Neural progenitor cell (in vitro differentiated cells): ENCODE measurements at regions not wholly inside any gene's neighbourhood (a gene's known extent, or its start where the extent isn't known, plus 50 kb on each side); places are given as distances from the start of the nearest gene placed in this dataset.
"Not testable (repeated sequence)": the region's sequence is repeated elsewhere in the genome, so short reads cannot be mapped to it uniquely, and the experiment has no call there.

Source experiments
- DNase-seq: peaks from one replicate; pipeline ENCODE4 v3.0.0-alpha.2; 2016; ENCODE audit warnings: low spot score
- H2AFZ ChIP-seq: fragments of 200-600 bp; sonication (generic); replicated peaks from 2 replicates; pipeline ENCODE4 v1.6.1; 2016; ENCODE audit warnings: antibody characterized with exemption
- H3F3A ChIP-seq: fragments of 200-600 bp; sonication (generic); 2 replicates; pipeline ENCODE4 v1.6.1; 2016; ENCODE audit warnings: antibody characterized with exemption, low read depth
- H3K27ac ChIP-seq: fragments of 200-600 bp; sonication (generic); 2 replicates; pipeline ENCODE4 v1.5.1; 2016; ENCODE audit warnings: mild to moderate bottlenecking
- H3K27me3 ChIP-seq: fragments of 200-600 bp; sonication (generic); 2 replicates; pipeline ENCODE4 v1.6.1; 2016; ENCODE audit warnings: mild to moderate bottlenecking, moderate library complexity
- H3K36me3 ChIP-seq: fragments of 200-600 bp; sonication (generic); 2 replicates; pipeline ENCODE4 v1.5.1; 2016
- H3K4me1 ChIP-seq: fragments of 200-600 bp; sonication (generic); 2 replicates; pipeline ENCODE4 v1.6.1; 2016; ENCODE audit warnings: mixed run types
- H3K4me2 ChIP-seq: fragments of 200-600 bp; sonication (generic); 2 replicates; pipeline ENCODE4 v1.6.1; 2016
- H3K4me3 ChIP-seq: fragments of 200-600 bp; sonication (generic); 2 replicates; pipeline ENCODE4 v1.5.1; 2016
- H3K79me2 ChIP-seq: fragments of 200-600 bp; sonication (generic); 2 replicates; pipeline ENCODE4 v1.6.1; 2016; ENCODE audit warnings: low read depth
- H3K9ac ChIP-seq: fragments of 200-600 bp; sonication (generic); 2 replicates; pipeline ENCODE4 v1.6.1; 2016
- H3K9me3 ChIP-seq: fragments of 200-600 bp; sonication (generic); 2 replicates; pipeline ENCODE4 v1.5.1; 2016; ENCODE audit warnings: low read depth
- H4K20me1 ChIP-seq: fragments of 200-600 bp; sonication (generic); 2 replicates; pipeline ENCODE4 v1.6.1; 2016; ENCODE audit warnings: low read depth
- H3K27ac Mint-ChIP-seq: 3 replicates; pipeline ENCODE4 v1.8.0; 2021; ENCODE audit warnings: mixed read lengths
- H3K27me3 Mint-ChIP-seq: 2 replicates; pipeline ENCODE4 v1.8.0; 2022; ENCODE audit warnings: low read depth, mild to moderate bottlenecking, inconsistent platforms, moderate library complexity, mixed read lengths; ENCODE audit not compliant: insufficient read depth
- H3K36me3 Mint-ChIP-seq: 3 replicates; pipeline ENCODE4 v1.8.0; 2021; ENCODE audit warnings: mixed read lengths
- H3K4me1 Mint-ChIP-seq: 3 replicates; pipeline ENCODE4 v1.8.0; 2021; ENCODE audit warnings: mixed read lengths
- H3K4me3 Mint-ChIP-seq: 3 replicates; pipeline ENCODE4 v1.8.0; 2021; ENCODE audit warnings: mild to moderate bottlenecking, moderate library complexity, mixed read lengths
- H3K9me3 Mint-ChIP-seq: 3 replicates; pipeline ENCODE4 v1.8.0; 2020; ENCODE audit warnings: mixed read lengths
- EZH2 ChIP-seq: fragments of 200-600 bp; sonication (generic); IDR thresholded peaks from 2 replicates; pipeline ENCODE4 v1.6.1; 2017; ENCODE audit warnings: antibody characterized with exemption, mild to moderate bottlenecking, moderate library complexity
- EZH2phosphoT487 ChIP-seq: fragments of 200-600 bp; sonication (generic); IDR thresholded peaks from 2 replicates; pipeline ENCODE4 v1.6.1; 2017; ENCODE audit warnings: antibody characterized with exemption
- TF ChIP-seq, protein P1 (sequence below): fragments of 200-600 bp; sonication (generic); IDR thresholded peaks from 2 replicates; pipeline ENCODE4 v1.5.1; 2017; ENCODE audit warnings: antibody characterized with exemption, mild to moderate bottlenecking

DNA sequence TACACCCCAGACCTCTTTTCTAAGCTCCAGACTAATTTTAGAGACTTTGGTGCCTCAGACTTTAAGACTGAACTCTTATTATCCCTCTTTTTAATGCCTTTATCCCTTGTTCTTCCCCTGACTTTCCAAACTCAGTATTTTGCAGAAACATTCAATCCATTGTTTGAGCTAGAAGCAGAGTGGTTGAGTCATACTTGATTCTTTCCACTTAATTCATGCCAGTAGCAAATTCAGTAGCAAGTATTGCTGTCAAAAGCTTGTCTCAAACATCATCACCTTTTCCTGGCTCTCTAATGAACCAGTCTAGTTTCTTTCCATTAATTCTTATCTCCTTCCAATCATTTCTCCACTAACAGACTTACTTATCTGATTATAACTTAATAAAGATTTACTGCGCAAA, 699.7 kb upstream of the ZNF804A start:
- H3F3A ChIP-seq, result no peaks in the 10 kb centered on the region
- TF ChIP-seq EZH2 (no peak), EZH2phosphoT487 (no peak)
- TF ChIP-seq, protein P1, sequence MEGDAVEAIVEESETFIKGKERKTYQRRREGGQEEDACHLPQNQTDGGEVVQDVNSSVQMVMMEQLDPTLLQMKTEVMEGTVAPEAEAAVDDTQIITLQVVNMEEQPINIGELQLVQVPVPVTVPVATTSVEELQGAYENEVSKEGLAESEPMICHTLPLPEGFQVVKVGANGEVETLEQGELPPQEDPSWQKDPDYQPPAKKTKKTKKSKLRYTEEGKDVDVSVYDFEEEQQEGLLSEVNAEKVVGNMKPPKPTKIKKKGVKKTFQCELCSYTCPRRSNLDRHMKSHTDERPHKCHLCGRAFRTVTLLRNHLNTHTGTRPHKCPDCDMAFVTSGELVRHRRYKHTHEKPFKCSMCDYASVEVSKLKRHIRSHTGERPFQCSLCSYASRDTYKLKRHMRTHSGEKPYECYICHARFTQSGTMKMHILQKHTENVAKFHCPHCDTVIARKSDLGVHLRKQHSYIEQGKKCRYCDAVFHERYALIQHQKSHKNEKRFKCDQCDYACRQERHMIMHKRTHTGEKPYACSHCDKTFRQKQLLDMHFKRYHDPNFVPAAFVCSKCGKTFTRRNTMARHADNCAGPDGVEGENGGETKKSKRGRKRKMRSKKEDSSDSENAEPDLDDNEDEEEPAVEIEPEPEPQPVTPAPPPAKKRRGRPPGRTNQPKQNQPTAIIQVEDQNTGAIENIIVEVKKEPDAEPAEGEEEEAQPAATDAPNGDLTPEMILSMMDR, result no peak
- no peaks in the 10 kb centered on the region for H3K9me3 ChIP-seq
- no peak overlapping the region for H3K4me2 ChIP-seq
- no peaks in the 10 kb centered on the region for H4K20me1 ChIP-seq
- Mint-ChIP-seq H3K27me3 (no peaks in the 10 kb centered on the region), H3K4me1 (peaks cover 9% of the 10 kb centered on the region), H3K27ac (peak overlapping the region; percentile 19), H3K36me3 (no peaks in the 10 kb centered on the region), H3K4me3 (no peak overlapping the region), H3K9me3 (peaks cover 2% of the 10 kb centered on the region)
- no peaks in the 10 kb centered on the region for H3K79me2 ChIP-seq
- no peak overlapping the region for H3K4me3 ChIP-seq
- no peaks in the 10 kb centered on the region for H3K4me1 ChIP-seq
- H3K27ac ChIP-seq, result no peak overlapping the region
- no peaks in the 10 kb centered on the region for H3K27me3 ChIP-seq
- DNase-seq, result no peak
- H3K36me3 ChIP-seq, result no peaks in the 10 kb centered on the region
- H3K9ac ChIP-seq, result no peak overlapping the region
- H2AFZ ChIP-seq, result no peak overlapping the region

DNA sequence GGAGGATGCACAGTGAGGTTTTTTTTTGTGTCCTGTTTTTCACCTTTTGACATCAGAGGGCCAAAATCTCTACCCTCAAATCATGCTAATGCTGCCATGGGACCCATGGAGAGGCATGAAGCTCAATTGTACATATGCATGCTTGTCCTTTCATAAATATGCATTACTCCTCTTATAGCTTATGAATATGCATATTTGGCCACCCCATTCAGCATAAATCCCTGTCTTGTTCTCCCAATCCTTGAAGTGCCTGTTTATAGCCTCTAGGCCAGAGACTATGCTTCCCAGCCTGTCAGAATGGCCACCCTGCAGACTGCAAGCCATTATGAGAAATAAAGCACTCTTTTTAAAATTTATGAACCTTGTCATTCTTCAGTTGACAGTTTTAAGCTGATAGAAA, 696.4 kb upstream of the ZNF804A start:
- Histone ChIP-seq H3K27ac (no peak overlapping the region), H4K20me1 (no peaks in the 10 kb centered on the region), H3K36me3 (no peaks in the 10 kb centered on the region), H2AFZ (no peak overlapping the region), H3K27me3 (no peaks in the 10 kb centered on the region), H3K4me2 (no peak overlapping the region), H3K9ac (no peak overlapping the region), H3K4me3 (no peak overlapping the region), H3F3A (no peaks in the 10 kb centered on the region), H3K9me3 (no peaks in the 10 kb centered on the region), H3K4me1 (no peaks in the 10 kb centered on the region), H3K79me2 (no peaks in the 10 kb centered on the region)
- Mint-ChIP-seq H3K27ac (no peak overlapping the region), H3K4me3 (no peak overlapping the region), H3K9me3 (no peaks in the 10 kb centered on the region), H3K27me3 (no peaks in the 10 kb centered on the region), H3K4me1 (peaks cover 9% of the 10 kb centered on the region), H3K36me3 (no peaks in the 10 kb centered on the region)
- TF ChIP-seq, protein P1, result no peak
- no peak for TF ChIP-seq EZH2phosphoT487
- no peak for TF ChIP-seq EZH2
- no peak for DNase-seq

GRCh38 chr2:183903026-183903425, 695.3 kb upstream of the ZNF804A start:
- H3K27me3 Mint-ChIP-seq, result no peaks in the 10 kb centered on the region
- H3K36me3 Mint-ChIP-seq, result no peaks in the 10 kb centered on the region
- Histone ChIP-seq H3F3A (no peaks in the 10 kb centered on the region), H3K4me1 (no peaks in the 10 kb centered on the region), H3K9me3 (no peaks in the 10 kb centered on the region), H3K79me2 (no peaks in the 10 kb centered on the region), H2AFZ (no peak overlapping the region), H3K4me3 (no peak overlapping the region), H4K20me1 (no peaks in the 10 kb centered on the region), H3K9ac (no peak overlapping the region), H3K27ac (no peak overlapping the region), H3K4me2 (no peak overlapping the region), H3K36me3 (no peaks in the 10 kb centered on the region), H3K27me3 (no peaks in the 10 kb centered on the region)
- TF ChIP-seq EZH2phosphoT487, result no peak
- TF ChIP-seq EZH2, result no peak
- TF ChIP-seq, protein P1, result no peak
- DNase-seq, result no peak
- H3K4me3 Mint-ChIP-seq, result no peak overlapping the region
- H3K4me1 Mint-ChIP-seq, result peaks cover 9% of the 10 kb centered on the region
- no peak overlapping the region for H3K27ac Mint-ChIP-seq
- no peaks in the 10 kb centered on the region for H3K9me3 Mint-ChIP-seq

- H3F3A ChIP-seq, H2AFZ ChIP-seq, H3K27ac ChIP-seq, H3K27ac Mint-ChIP-seq, H3K79me2 ChIP-seq, H3K9me3 ChIP-seq, H3K4me2 ChIP-seq, H3K36me3 Mint-ChIP-seq, H3K9me3 Mint-ChIP-seq, H4K20me1 ChIP-seq, DNase-seq, H3K4me3 ChIP-seq, H3K27me3 ChIP-seq, H3K4me1 ChIP-seq, H3K4me1 Mint-ChIP-seq, H3K36me3 ChIP-seq, H3K27me3 Mint-ChIP-seq, H3K4me3 Mint-ChIP-seq, H3K9ac ChIP-seq: not testable (repeated sequence)
These were observed 682.3 kb upstream of the ZNF804A start for GRCh38 chr2:183916041-183916440.
